Mesenteric fat pad (tissue), 1 donor: ENCODE measurements at regions not wholly inside any gene's neighbourhood (a gene's known extent, or its start where the extent isn't known, plus 50 kb on each side); places are given as distances from the start of the nearest gene placed in this dataset.
"Not testable (repeated sequence)": the region's sequence is repeated elsewhere in the genome, so short reads cannot be mapped to it uniquely, and the experiment has no call there.

ENCODE experiments used
- DNase-seq: peaks from one replicate; pipeline ENCODE4 v3.0.0-alpha.2; 2020; ENCODE audit warnings: low spot score
- donor health status: DM: yes; HTN: yes; CAD: no.

- DNase-seq: no peak
Measured at GRCh38 chr7:52163311-52163710, 846.7 kb upstream of the COBL start.

- no peak for DNase-seq
Measured at GRCh38 chr7:52161483-52161882, 844.9 kb upstream of the COBL start.

- not testable (repeated sequence) for DNase-seq
Measured at GRCh38 chr7:52159421-52159820, 842.8 kb upstream of the COBL start.

GRCh38 chr7:52154382-52154781, 837.8 kb upstream of the COBL start:
- DNase-seq: no peak

DNA sequence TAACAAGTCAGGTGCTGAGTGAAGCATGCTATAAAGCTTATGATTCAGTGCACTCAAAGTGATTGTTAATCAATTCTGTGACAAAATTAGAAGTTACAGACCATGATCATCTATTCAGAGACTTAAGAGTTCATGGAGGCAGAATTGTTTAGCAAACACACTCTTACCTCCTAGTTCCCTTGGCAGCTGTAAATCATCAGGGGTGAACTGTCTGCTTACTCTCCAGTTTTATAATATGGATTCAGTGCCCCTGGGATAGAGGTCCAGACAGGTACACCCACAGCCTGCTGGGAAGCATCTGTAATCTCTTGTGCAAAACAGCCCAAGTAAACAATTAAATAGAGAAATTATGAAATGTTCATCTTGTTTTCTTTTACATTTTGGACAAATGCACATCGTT, 835.0 kb upstream of the COBL start:
- no peak for DNase-seq

- DNase-seq: no peak
Measured at GRCh38 chr7:52150952-52151351, 834.3 kb upstream of the COBL start.

GRCh38 chr7:52146871-52147634, 830.4 kb upstream of the COBL start:
- DNase-seq: no peak

GRCh38 chr7:52143219-52143618, 826.6 kb upstream of the COBL start:
- no peak for DNase-seq

DNA sequence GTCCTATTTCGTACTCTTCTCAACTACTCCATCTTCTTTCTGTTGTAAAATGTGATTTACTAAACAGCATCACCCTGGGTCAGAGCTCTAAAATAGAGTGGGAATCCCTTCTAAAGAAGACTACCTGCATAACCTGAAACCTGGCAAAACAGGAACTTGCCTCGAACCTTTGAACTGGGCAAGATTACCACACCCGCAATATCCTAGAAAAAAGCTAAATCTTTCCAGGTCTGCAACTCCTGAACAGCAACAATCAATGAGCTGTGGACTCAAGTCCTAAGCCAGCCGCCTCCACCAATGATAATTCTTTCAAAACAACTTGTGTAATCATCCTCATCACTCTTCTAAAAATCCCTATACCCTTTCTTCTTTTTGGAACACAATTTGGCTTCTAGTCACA, 824.2 kb upstream of the COBL start:
- no peak for DNase-seq

DNA sequence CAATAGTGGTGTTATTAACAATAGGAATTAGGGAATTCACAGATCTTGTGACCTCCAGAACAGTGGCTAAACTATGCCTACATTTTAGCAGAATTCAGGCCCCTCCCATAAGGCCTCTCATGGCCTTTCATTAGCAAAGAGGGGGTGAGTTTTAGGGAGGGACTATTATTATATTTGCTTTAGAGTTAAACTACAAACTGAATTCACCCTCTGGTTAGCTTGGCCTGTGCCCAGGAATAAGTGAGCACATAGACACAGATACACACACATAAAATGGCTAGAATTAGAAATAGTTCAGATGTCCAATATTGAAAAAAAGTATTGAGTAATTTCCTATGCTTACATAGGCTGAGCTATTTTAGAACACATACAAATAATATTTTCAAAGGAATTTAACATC, 818.8 kb upstream of the COBL start:
- no peak for DNase-seq

GRCh38 chr7:52129278-52129677, 812.7 kb upstream of the COBL start:
- DNase-seq: no peak

GRCh38 chr7:52120912-52121311, 804.3 kb upstream of the COBL start:
- DNase-seq: no peak

- DNase-seq: no peak
Measured at GRCh38 chr7:52119537-52119936, 802.9 kb upstream of the COBL start.

GRCh38 chr7:52114509-52114908, 797.9 kb upstream of the COBL start:
- DNase-seq: no peak

GRCh38 chr7:52114056-52114455, 797.4 kb upstream of the COBL start:
- DNase-seq: no peak

- no peak for DNase-seq
Measured at GRCh38 chr7:52107355-52107754, 790.7 kb upstream of the COBL start.

- no peak for DNase-seq
Measured at GRCh38 chr7:52095861-52096260, 779.3 kb upstream of the COBL start.

DNA sequence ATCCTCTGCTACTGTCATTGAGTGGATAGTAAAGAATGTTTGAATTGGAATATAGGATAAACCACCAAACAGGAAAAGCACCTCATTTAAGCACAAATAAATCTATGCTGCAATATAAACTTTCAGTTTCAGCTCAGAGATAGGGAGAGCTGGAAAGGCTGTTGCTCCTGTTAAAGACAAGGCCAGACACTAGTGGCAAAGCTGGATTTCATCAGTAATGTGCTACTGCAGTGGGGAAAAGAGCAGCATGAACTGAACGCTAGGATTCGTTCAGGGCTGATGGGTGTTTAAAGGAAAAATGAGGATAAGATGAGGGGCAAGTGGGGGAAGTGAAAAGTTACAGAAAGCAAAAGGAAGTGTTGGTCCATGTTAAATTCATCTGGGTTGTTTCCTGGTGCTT, 775.4 kb upstream of the COBL start:
- DNase-seq: no peak

DNA sequence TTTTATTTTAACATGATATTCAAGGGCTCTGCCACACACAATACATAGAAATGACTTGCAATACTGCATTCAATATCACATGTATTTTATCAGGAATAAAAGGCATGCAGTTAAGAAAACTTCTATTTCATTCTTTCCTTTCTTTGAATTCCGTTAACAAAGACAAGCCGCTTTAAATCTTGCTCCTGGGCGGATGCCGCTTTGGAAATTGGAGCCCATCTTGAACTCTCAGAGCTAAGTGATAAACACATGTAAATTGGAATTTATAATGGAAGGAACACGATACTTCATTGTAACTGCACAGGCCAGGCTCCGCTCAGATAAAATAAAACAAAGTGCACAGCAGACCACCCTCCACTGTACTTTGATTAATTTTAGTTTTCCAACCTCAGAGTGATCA, 774.5 kb upstream of the COBL start:
- no peak for DNase-seq

- no peak for DNase-seq
Measured at GRCh38 chr7:52088008-52088901, 771.6 kb upstream of the COBL start.

DNA sequence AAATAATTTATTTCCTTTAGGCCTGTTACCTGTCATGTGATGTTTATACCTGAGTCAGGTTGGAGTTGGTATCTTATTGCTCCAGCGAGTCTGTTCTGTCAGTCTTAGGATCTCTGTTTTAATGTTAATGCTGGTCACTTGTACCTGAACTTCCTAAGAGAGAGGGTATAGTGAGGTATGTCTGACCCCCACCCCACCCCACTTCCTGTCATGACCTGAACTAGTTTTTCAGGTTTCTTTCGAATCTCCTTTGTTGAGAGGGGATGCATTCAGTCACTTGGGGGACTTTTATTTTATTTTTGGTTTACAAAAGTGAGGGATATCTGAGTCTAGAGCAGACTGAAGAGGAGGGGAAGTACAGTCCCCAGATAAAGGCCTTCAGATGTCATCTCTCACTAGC, 769.0 kb upstream of the COBL start:
- DNase-seq: no peak

DNA sequence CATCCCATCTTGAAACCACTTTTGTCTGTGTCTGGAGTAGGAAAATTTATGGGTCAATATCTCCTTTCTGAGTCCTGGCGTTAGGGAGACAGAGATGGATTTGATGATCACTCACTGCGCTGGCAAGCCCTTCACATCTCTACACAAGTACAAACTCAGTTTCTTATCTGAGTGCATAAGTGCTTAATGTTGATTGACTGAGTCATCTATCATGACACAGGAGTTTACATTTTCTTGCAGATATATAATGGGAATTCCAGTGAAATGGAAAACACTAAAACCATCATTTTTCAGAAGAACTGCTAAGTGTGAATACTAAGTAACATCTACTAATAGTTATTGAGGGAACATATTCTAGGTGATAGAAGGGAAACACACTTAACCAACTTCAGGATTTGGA, 763.9 kb upstream of the COBL start:
- DNase-seq: no peak

GRCh38 chr7:52079726-52080125, 763.1 kb upstream of the COBL start:
- no peak for DNase-seq
